ENCODE measurements at regions not wholly inside any gene's neighbourhood (a gene's known extent, or its start where the extent isn't known, plus 50 kb on each side); places are given as distances from the start of the nearest gene placed in this dataset.
A peak's percentile ranks its signal among the peaks of the same experiment; 100 is the strongest.

- TF ChIP-seq POLR2AphosphoS5 (IDR thresholded peaks at IDR 0.05), result no peak
- TF ChIP-seq EP300 (conservative IDR thresholded peaks at IDR 0.05; ENCODE audit: poor library complexity, severe bottlenecking), result no peak
- TF ChIP-seq TAF1 (IDR thresholded peaks at IDR 0.05; ENCODE audit: low read depth), result no peak
- peak; percentile 69 for TF ChIP-seq CTCF (IDR thresholded peaks at IDR 0.05; ENCODE audit: poor library complexity, severe bottlenecking)
Measured at GRCh38 chr1:5620997-5621396, 371.2 kb downstream of the NPHP4 start.
